GM12891 (cell line): ENCODE measurements at regions not wholly inside any gene's neighbourhood (a gene's known extent, or its start where the extent isn't known, plus 50 kb on each side); places are given as distances from the start of the nearest gene placed in this dataset.

Experiments
- POLR2A ChIP-seq: IDR thresholded peaks from 2 replicates; pipeline ENCODE4 v1.6.1; 2011; ENCODE audit warnings: low read depth, low read length, control low read depth
- POLR2AphosphoS5 ChIP-seq: IDR thresholded peaks from 2 replicates; pipeline ENCODE4 v1.6.1; 2011; ENCODE audit warnings: low read depth, low read length, control low read depth
- SPI1 ChIP-seq: IDR thresholded peaks from 2 replicates; pipeline ENCODE4 v1.6.1; 2011; ENCODE audit warnings: low read depth, low read length, control low read depth

- no peak for TF ChIP-seq POLR2AphosphoS5
- TF ChIP-seq POLR2A: no peak
- no peak for TF ChIP-seq SPI1
Observed at GRCh38 chr7:125409921-125410320, 480.3 kb upstream of the POT1 start.
